ENCODE measurements at regions not wholly inside any gene's neighbourhood (a gene's known extent, or its start where the extent isn't known, plus 50 kb on each side); places are given as distances from the start of the nearest gene placed in this dataset.
"Not testable (repeated sequence)": the region's sequence is repeated elsewhere in the genome, so short reads cannot be mapped to it uniquely, and the experiment has no call there.

- no peak overlapping the region for H4K91ac ChIP-seq (ENCODE audit: low read length)
- no peak overlapping the region for H4K8ac ChIP-seq (ENCODE audit: low read length)
- H3K4me2 ChIP-seq (ENCODE audit: low read length, poor library complexity, severe bottlenecking) = no peak overlapping the region
- H3K27me3 ChIP-seq (ENCODE audit: control insufficient read depth in 1 of 2, insufficient read depth in 1 of 2, low read length in 2 of 2) = no peaks in the 10 kb centered on the region
- no peak overlapping the region for H3K27ac ChIP-seq (ENCODE audit: low read length, poor library complexity, severe bottlenecking)
- H3K4me1 ChIP-seq (ENCODE audit: control insufficient read depth, insufficient read depth, low read depth, low read length) = no peaks in the 10 kb centered on the region
- no peak overlapping the region for H2BK12ac ChIP-seq (ENCODE audit: low read length in 2 of 2)
- H3K18ac ChIP-seq (ENCODE audit: low read depth in 1 of 2, low read length in 2 of 2) = no peak overlapping the region
- no peak for DNase-seq
- H3K9me3 ChIP-seq (ENCODE audit: control insufficient read depth, low read length) = peaks cover 22% of the 10 kb centered on the region
- H3K23ac ChIP-seq (ENCODE audit: low read length in 2 of 2) = no peak overlapping the region
- H3K4me3 ChIP-seq (ENCODE audit: insufficient read depth in 1 of 2, low read depth in 1 of 2, low read length in 2 of 2) = no peak overlapping the region
- no peaks in the 10 kb centered on the region for H3K79me1 ChIP-seq (replicated peaks; ENCODE audit: low read length, poor library complexity, severe bottlenecking)
- 72% methylated on average over 2 of the region's 2 CpGs for WGBS
- no peak overlapping the region for H2BK15ac ChIP-seq (ENCODE audit: low read depth, poor library complexity, severe bottlenecking)
- no peak overlapping the region for H2BK5ac ChIP-seq (ENCODE audit: low read depth, low read length, poor library complexity, severe bottlenecking)
- H3K4ac ChIP-seq (ENCODE audit: low read depth in 1 of 2, low read length in 2 of 2) = no peak overlapping the region
- no peak overlapping the region for H2BK120ac ChIP-seq (ENCODE audit: low read depth, low read length)
- H2AK5ac ChIP-seq (ENCODE audit: low read length, severe bottlenecking) = no peak overlapping the region
- no peak overlapping the region for H2AFZ ChIP-seq (ENCODE audit: low read depth, low read length)
- no peaks in the 10 kb centered on the region for H3K36me3 ChIP-seq (ENCODE audit: control insufficient read depth in 1 of 2, insufficient read depth in 2 of 2, low read depth in 1 of 2, low read length in 2 of 2)
- H3K9ac ChIP-seq (ENCODE audit: low read length) = no peak overlapping the region
- H3K14ac ChIP-seq (ENCODE audit: low read length in 2 of 2) = no peak overlapping the region
These were observed 810.4 kb downstream of the TRAM1L1 start for GRCh38 chr4:116275006-116275405.

- Histone ChIP-seq H2BK12ac (ENCODE audit: low read length in 2 of 2) (no peak overlapping the region), H3K18ac (ENCODE audit: low read depth in 1 of 2, low read length in 2 of 2) (no peak overlapping the region), H3K23ac (ENCODE audit: low read length in 2 of 2) (no peak overlapping the region), H3K36me3 (ENCODE audit: control insufficient read depth in 1 of 2, insufficient read depth in 2 of 2, low read depth in 1 of 2, low read length in 2 of 2) (no peaks in the 10 kb centered on the region), H4K91ac (ENCODE audit: low read length) (no peak overlapping the region), H3K4me1 (ENCODE audit: control insufficient read depth, insufficient read depth, low read depth, low read length) (no peaks in the 10 kb centered on the region), H3K4ac (ENCODE audit: low read depth in 1 of 2, low read length in 2 of 2) (no peak overlapping the region), H2BK5ac (ENCODE audit: low read depth, low read length, poor library complexity, severe bottlenecking) (no peak overlapping the region), H4K8ac (ENCODE audit: low read length) (no peak overlapping the region), H3K4me2 (ENCODE audit: low read length, poor library complexity, severe bottlenecking) (no peak overlapping the region), H3K79me1 (replicated peaks; ENCODE audit: low read length, poor library complexity, severe bottlenecking) (no peaks in the 10 kb centered on the region), H3K27ac (ENCODE audit: low read length, poor library complexity, severe bottlenecking) (no peak overlapping the region), H3K9ac (ENCODE audit: low read length) (no peak overlapping the region), H2AFZ (ENCODE audit: low read depth, low read length) (no peak overlapping the region), H2AK5ac (ENCODE audit: low read length, severe bottlenecking) (no peak overlapping the region), H3K27me3 (ENCODE audit: control insufficient read depth in 1 of 2, insufficient read depth in 1 of 2, low read length in 2 of 2) (no peaks in the 10 kb centered on the region), H2BK120ac (ENCODE audit: low read depth, low read length) (no peak overlapping the region), H3K4me3 (ENCODE audit: insufficient read depth in 1 of 2, low read depth in 1 of 2, low read length in 2 of 2) (no peak overlapping the region), H3K14ac (ENCODE audit: low read length in 2 of 2) (no peak overlapping the region), H3K9me3 (ENCODE audit: control insufficient read depth, low read length) (peaks cover 28% of the 10 kb centered on the region), H2BK15ac (ENCODE audit: low read depth, poor library complexity, severe bottlenecking) (no peak overlapping the region)
- no peak for DNase-seq
- WGBS = no CpG with 5 or more reads among the region's 1 CpG
These were observed 813.0 kb downstream of the TRAM1L1 start for GRCh38 chr4:116272336-116272735.

- not testable (repeated sequence) for H3K18ac ChIP-seq (ENCODE audit: low read depth in 1 of 2, low read length in 2 of 2); H3K4ac ChIP-seq (ENCODE audit: low read depth in 1 of 2, low read length in 2 of 2); H3K14ac ChIP-seq (ENCODE audit: low read length in 2 of 2); DNase-seq; H2BK120ac ChIP-seq (ENCODE audit: low read depth, low read length); H4K91ac ChIP-seq (ENCODE audit: low read length); H2BK15ac ChIP-seq (ENCODE audit: low read depth, poor library complexity, severe bottlenecking); H3K9ac ChIP-seq (ENCODE audit: low read length); H3K4me1 ChIP-seq (ENCODE audit: control insufficient read depth, insufficient read depth, low read depth, low read length); H3K27ac ChIP-seq (ENCODE audit: low read length, poor library complexity, severe bottlenecking); H3K79me1 ChIP-seq (replicated peaks; ENCODE audit: low read length, poor library complexity, severe bottlenecking); H2AFZ ChIP-seq (ENCODE audit: low read depth, low read length); H3K4me3 ChIP-seq (ENCODE audit: insufficient read depth in 1 of 2, low read depth in 1 of 2, low read length in 2 of 2); H2BK5ac ChIP-seq (ENCODE audit: low read depth, low read length, poor library complexity, severe bottlenecking); H3K27me3 ChIP-seq (ENCODE audit: control insufficient read depth in 1 of 2, insufficient read depth in 1 of 2, low read length in 2 of 2); H2AK5ac ChIP-seq (ENCODE audit: low read length, severe bottlenecking); H2BK12ac ChIP-seq (ENCODE audit: low read length in 2 of 2); H3K36me3 ChIP-seq (ENCODE audit: control insufficient read depth in 1 of 2, insufficient read depth in 2 of 2, low read depth in 1 of 2, low read length in 2 of 2); H3K23ac ChIP-seq (ENCODE audit: low read length in 2 of 2); H3K4me2 ChIP-seq (ENCODE audit: low read length, poor library complexity, severe bottlenecking); H4K8ac ChIP-seq (ENCODE audit: low read length)
- 67% methylated on average over 3 of the region's 3 CpGs for whole genome bisulfite sequencing
- peaks cover 30% of the 10 kb centered on the region for H3K9me3 ChIP-seq (ENCODE audit: control insufficient read depth, low read length)
These were observed 824.4 kb downstream of the TRAM1L1 start for GRCh38 chr4:116260931-116261330.

GRCh38 chr4:116244771-116245170, 840.6 kb downstream of the TRAM1L1 start:
- H4K8ac ChIP-seq (ENCODE audit: low read length) = no peak overlapping the region
- H3K79me1 ChIP-seq (replicated peaks; ENCODE audit: low read length, poor library complexity, severe bottlenecking) = no peaks in the 10 kb centered on the region
- no peak overlapping the region for H3K18ac ChIP-seq (ENCODE audit: low read depth in 1 of 2, low read length in 2 of 2)
- H4K91ac ChIP-seq (ENCODE audit: low read length) = no peak overlapping the region
- no peak overlapping the region for H2AFZ ChIP-seq (ENCODE audit: low read depth, low read length)
- no peak overlapping the region for H3K23ac ChIP-seq (ENCODE audit: low read length in 2 of 2)
- no peak for DNase-seq
- H2BK120ac ChIP-seq (ENCODE audit: low read depth, low read length) = no peak overlapping the region
- H3K9ac ChIP-seq (ENCODE audit: low read length) = no peak overlapping the region
- H2BK15ac ChIP-seq (ENCODE audit: low read depth, poor library complexity, severe bottlenecking) = no peak overlapping the region
- no peak overlapping the region for H3K4me3 ChIP-seq (ENCODE audit: insufficient read depth in 1 of 2, low read depth in 1 of 2, low read length in 2 of 2)
- H3K4me1 ChIP-seq (ENCODE audit: control insufficient read depth, insufficient read depth, low read depth, low read length) = no peaks in the 10 kb centered on the region
- H3K9me3 ChIP-seq (ENCODE audit: control insufficient read depth, low read length) = peaks cover 3% of the 10 kb centered on the region
- H2BK12ac ChIP-seq (ENCODE audit: low read length in 2 of 2) = no peak overlapping the region
- no peak overlapping the region for H3K27ac ChIP-seq (ENCODE audit: low read length, poor library complexity, severe bottlenecking)
- H3K14ac ChIP-seq (ENCODE audit: low read length in 2 of 2) = no peak overlapping the region
- H2BK5ac ChIP-seq (ENCODE audit: low read depth, low read length, poor library complexity, severe bottlenecking) = no peak overlapping the region
- WGBS = no CpG with 5 or more reads among the region's 1 CpG
- no peaks in the 10 kb centered on the region for H3K36me3 ChIP-seq (ENCODE audit: control insufficient read depth in 1 of 2, insufficient read depth in 2 of 2, low read depth in 1 of 2, low read length in 2 of 2)
- no peaks in the 10 kb centered on the region for H3K27me3 ChIP-seq (ENCODE audit: control insufficient read depth in 1 of 2, insufficient read depth in 1 of 2, low read length in 2 of 2)
- H3K4me2 ChIP-seq (ENCODE audit: low read length, poor library complexity, severe bottlenecking) = no peak overlapping the region
- H2AK5ac ChIP-seq (ENCODE audit: low read length, severe bottlenecking) = no peak overlapping the region
- no peak overlapping the region for H3K4ac ChIP-seq (ENCODE audit: low read depth in 1 of 2, low read length in 2 of 2)
